ENCODE measurements at regions not wholly inside any gene's neighbourhood (a gene's known extent, or its start where the extent isn't known, plus 50 kb on each side); places are given as distances from the start of the nearest gene placed in this dataset.

- DNase-seq (ENCODE audit: low read depth in 2 of 2) = no peak
Measured at GRCh38 chr12:130100634-130101362, 61.5 kb upstream of the FZD10 start.

- no peak for DNase-seq (ENCODE audit: low read depth in 2 of 2)
Measured at GRCh38 chr12:130101370-130101769, 60.9 kb upstream of the FZD10 start.

GRCh38 chr12:130102266-130102665 is 60.0 kb upstream of the FZD10 start:
- DNase-seq (ENCODE audit: low read depth in 2 of 2) = no peak

GRCh38 chr12:130104571-130105106 is 57.6 kb upstream of the FZD10 start:
- no peak for DNase-seq (ENCODE audit: low read depth in 2 of 2)

GRCh38 chr12:130109062-130109945 is 53.0 kb upstream of the FZD10 start:
- DNase-seq (ENCODE audit: low read depth in 2 of 2) = no peak

- DNase-seq (ENCODE audit: low read depth in 2 of 2) = no peak
Measured at GRCh38 chr12:130110914-130111313, 51.4 kb upstream of the FZD10 start.

GRCh38 chr12:130111965-130112496 is 50.2 kb upstream of the FZD10 start:
- DNase-seq (ENCODE audit: low read depth in 2 of 2) = no peak
